ENCODE measurements at regions not wholly inside any gene's neighbourhood (a gene's known extent, or its start where the extent isn't known, plus 50 kb on each side); places are given as distances from the start of the nearest gene placed in this dataset.

GRCh38 chr6:100281471-100281901 lies 183.2 kb downstream of the SIM1 start:
- Mint-ChIP-seq H3K9me3 (no peaks in the 10 kb centered on the region), H3K36me3 (no peaks in the 10 kb centered on the region), H3K27ac (no peak overlapping the region), H3K4me1 (peaks cover 0 to 5% (median 0%) of the 10 kb centered on the region in 3 donors), H3K27me3 (peaks cover 6% of the 10 kb centered on the region), H3K4me3 (peak overlapping the region in 1 of 4 donors; percentile 57)

DNA sequence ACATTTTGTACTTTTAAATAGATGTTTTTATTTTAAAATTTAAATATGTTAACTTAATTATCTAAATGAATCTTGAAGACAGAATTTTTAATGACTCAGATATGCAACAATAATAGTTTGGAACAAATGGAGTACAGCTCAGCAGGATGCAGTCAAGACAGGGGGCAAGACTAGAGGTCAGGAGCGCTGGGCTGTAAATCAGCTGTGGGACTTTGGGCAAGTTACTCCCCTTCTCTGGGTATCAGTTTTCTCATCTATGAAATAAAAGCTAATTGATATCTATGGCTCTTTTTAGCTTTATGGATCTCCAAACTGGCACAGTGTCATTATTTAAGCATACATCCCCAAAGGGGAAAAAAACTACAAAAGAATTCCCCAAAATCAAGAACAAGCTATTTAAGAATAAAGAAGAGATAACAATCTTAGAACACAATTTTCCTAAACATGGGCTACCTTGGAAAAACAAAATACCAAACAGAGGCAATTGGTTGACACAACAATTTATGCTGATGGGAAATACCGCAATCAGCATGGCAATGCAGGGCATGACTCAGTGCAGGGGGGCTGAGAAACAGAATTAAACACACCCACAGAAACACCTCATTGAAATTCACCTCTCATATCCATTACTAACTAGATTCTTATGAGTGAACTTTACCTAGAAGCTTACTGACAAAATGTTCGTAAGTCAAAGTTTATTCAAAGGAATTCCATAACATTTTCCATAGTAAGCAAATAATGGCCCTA lies 188.2 kb downstream of the SIM1 start:
- peaks cover 3% of the 10 kb centered on the region for H3K27me3 Mint-ChIP-seq
- peaks cover 0 to 1% (median 0%) of the 10 kb centered on the region in 3 donors for H3K9me3 Mint-ChIP-seq
- H3K36me3 Mint-ChIP-seq: no peaks in the 10 kb centered on the region
- H3K27ac Mint-ChIP-seq: no peak overlapping the region
- H3K4me1 Mint-ChIP-seq: peaks cover 0 to 5% (median 0%) of the 10 kb centered on the region in 3 donors
- no peak overlapping the region for H3K4me3 Mint-ChIP-seq

- H3K36me3 Mint-ChIP-seq: no peaks in the 10 kb centered on the region
- no peaks in the 10 kb centered on the region for H3K4me1 Mint-ChIP-seq
- H3K4me3 Mint-ChIP-seq: no peak overlapping the region
- peaks cover 0 to 2% (median 0%) of the 10 kb centered on the region in 3 donors for H3K9me3 Mint-ChIP-seq
- no peak overlapping the region for H3K27ac Mint-ChIP-seq
- H3K27me3 Mint-ChIP-seq: no peaks in the 10 kb centered on the region
Measured at GRCh38 chr6:100274147-100274546, 190.6 kb downstream of the SIM1 start.

DNA sequence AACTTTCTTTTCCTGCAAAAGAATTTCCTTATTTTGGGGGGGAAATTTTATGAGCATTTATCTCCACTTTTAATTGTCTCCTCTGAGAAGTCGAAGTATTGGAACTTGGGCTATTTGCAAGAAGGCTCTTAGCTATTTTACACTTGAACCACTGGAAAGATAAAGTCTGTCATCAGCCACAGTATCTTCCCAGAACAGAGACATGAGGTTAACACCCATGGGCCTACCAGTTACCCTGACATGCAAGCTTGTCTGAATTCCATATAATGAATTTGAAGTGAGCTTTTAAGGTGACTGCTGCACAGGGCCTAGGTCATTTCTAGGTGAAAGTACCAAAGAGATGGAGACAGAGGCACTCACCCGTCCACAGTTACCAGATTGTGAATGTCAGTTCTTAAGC lies 193.1 kb downstream of the SIM1 start:
- no peak overlapping the region for H3K4me3 Mint-ChIP-seq
- no peaks in the 10 kb centered on the region for H3K36me3 Mint-ChIP-seq
- peaks cover 0 to 2% (median 0%) of the 10 kb centered on the region in 3 donors for H3K9me3 Mint-ChIP-seq
- no peaks in the 10 kb centered on the region for H3K27me3 Mint-ChIP-seq
- H3K27ac Mint-ChIP-seq: no peak overlapping the region
- H3K4me1 Mint-ChIP-seq: no peaks in the 10 kb centered on the region

DNA sequence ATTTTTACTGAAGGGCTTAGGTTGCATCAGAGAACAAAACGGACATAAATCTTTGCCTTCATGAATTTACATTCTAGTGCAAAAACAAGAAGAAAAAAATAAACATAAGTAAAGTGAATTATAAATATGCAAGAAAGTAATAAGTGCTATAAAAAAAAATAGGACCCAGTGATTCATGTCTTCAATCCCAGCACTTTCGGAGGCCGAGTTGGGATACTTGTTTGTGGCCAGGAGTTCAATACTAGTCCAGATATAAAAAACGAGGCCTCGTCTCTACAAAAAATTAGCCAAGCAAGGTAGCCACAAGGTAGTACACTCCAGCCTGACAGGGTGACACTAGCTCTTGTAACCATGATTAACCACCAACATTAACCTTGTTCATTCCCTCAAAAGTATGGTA lies 193.5 kb downstream of the SIM1 start:
- H3K27ac Mint-ChIP-seq: no peak overlapping the region
- H3K4me3 Mint-ChIP-seq: no peak overlapping the region
- H3K9me3 Mint-ChIP-seq: peaks cover 0 to 2% (median 0%) of the 10 kb centered on the region in 3 donors
- H3K27me3 Mint-ChIP-seq: no peaks in the 10 kb centered on the region
- no peaks in the 10 kb centered on the region for H3K4me1 Mint-ChIP-seq
- H3K36me3 Mint-ChIP-seq: no peaks in the 10 kb centered on the region

DNA sequence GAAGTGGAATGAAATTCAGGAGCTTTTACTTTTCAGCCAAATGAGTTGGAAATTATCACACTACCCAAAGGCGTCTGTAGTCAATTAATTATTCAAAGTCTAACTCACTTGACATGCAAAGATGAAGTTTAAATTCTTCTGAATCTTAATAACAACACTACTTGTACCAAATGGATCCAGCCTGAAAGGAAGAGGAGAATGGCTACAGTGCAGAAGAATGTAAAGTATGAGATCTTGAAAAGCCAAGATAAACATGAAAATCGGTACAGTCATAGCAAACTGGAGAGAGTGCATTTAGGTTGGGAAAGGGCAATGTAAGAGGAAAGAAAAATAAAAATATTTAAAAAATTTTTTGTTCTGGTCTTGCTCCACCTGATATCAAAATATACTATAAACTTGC lies 195.5 kb downstream of the SIM1 start:
- Mint-ChIP-seq H3K4me3 (no peak overlapping the region), H3K27ac (no peak overlapping the region), H3K4me1 (no peaks in the 10 kb centered on the region), H3K27me3 (peaks cover 3% of the 10 kb centered on the region), H3K36me3 (peaks cover 4% of the 10 kb centered on the region), H3K9me3 (peaks cover 0 to 2% (median 0%) of the 10 kb centered on the region in 3 donors)

DNA sequence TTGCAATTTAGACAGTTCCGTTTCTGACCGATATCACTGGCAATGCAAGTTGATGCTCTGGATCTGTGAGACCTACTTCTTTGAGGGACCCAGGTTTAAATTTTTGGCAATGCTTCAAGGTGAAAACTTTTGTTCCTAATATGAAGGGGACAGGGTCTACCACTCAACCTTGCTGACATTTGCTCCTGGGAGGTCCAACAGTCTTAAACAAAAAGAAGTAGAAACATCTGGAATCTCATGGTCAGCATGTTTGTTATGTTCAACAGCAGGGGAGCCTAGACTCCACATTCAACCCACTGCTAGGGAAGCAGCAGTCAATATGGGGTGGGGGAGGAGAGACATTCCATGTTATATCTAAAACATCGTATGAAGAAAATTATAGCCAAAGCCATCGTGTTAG lies 196.4 kb downstream of the SIM1 start:
- Mint-ChIP-seq H3K4me1 (no peaks in the 10 kb centered on the region), H3K36me3 (peaks cover 4% of the 10 kb centered on the region), H3K4me3 (no peak overlapping the region), H3K9me3 (peaks cover 0 to 2% (median 0%) of the 10 kb centered on the region in 3 donors), H3K27me3 (peaks cover 3% of the 10 kb centered on the region), H3K27ac (no peak overlapping the region)

GRCh38 chr6:100267721-100268123 lies 197.0 kb downstream of the SIM1 start:
- Mint-ChIP-seq H3K27me3 (peaks cover 3% of the 10 kb centered on the region), H3K27ac (no peak overlapping the region), H3K4me3 (no peak overlapping the region), H3K9me3 (peaks cover 0 to 2% (median 0%) of the 10 kb centered on the region in 3 donors), H3K4me1 (no peaks in the 10 kb centered on the region), H3K36me3 (peaks cover 4% of the 10 kb centered on the region)

GRCh38 chr6:100266494-100267401 lies 198.0 kb downstream of the SIM1 start:
- peaks cover 4% of the 10 kb centered on the region for H3K36me3 Mint-ChIP-seq
- peaks cover 0 to 2% (median 0%) of the 10 kb centered on the region in 3 donors for H3K9me3 Mint-ChIP-seq
- peaks cover 5% of the 10 kb centered on the region for H3K27me3 Mint-ChIP-seq
- no peak overlapping the region for H3K4me3 Mint-ChIP-seq
- no peak overlapping the region for H3K27ac Mint-ChIP-seq
- no peaks in the 10 kb centered on the region for H3K4me1 Mint-ChIP-seq

DNA sequence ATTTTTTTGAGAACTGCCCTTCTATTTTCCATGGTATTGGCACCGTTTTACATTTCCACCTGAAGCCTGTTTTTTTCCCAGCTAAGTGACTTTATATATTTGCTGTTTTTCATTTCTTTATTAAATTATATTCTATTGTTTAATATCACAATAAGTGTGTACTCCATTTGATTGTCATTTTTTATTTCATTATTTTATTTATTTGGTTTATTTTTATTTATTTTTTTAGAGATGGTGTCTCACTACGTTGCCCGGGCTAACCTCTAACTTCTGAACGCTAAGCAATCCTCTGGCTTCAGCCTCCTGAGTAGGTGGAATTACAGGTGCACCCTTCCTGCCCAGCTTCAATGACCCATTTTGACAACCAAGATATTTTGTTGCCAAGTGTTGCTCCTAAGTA lies 202.6 kb downstream of the SIM1 start:
- H3K27me3 Mint-ChIP-seq: peaks cover 6% of the 10 kb centered on the region
- peaks cover 0 to 9% (median 4%) of the 10 kb centered on the region in 3 donors for H3K4me1 Mint-ChIP-seq
- H3K9me3 Mint-ChIP-seq: no peaks in the 10 kb centered on the region

DNA sequence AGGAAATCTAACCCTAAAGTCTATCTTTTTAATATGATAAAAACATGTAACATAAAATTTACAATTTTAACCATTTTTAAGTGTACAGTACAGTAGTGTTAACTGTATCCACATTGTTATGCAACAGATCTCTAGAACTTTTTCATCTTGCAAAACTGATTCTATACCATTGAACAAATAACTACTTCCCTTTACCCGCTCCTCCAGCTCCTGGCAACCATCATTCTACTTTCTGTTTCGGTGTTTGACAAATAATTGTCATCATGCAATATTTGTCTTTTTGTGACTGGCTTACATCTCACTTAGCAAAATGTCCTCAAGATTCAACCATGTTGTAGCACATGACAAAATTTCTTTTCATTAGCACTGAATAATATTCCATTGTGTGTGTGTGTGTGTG lies 203.2 kb downstream of the SIM1 start:
- no peak overlapping the region for H3K4me3 Mint-ChIP-seq
- H3K27me3 Mint-ChIP-seq: peaks cover 6% of the 10 kb centered on the region
- H3K9me3 Mint-ChIP-seq: no peaks in the 10 kb centered on the region
- H3K36me3 Mint-ChIP-seq: peaks cover 7% of the 10 kb centered on the region
- H3K4me1 Mint-ChIP-seq: peaks cover 0 to 9% (median 4%) of the 10 kb centered on the region in 3 donors
- no peak overlapping the region for H3K27ac Mint-ChIP-seq

More for the DNA sequence above, 202.6 kb downstream of the SIM1 start:
- H3K36me3 Mint-ChIP-seq: peaks cover 7% of the 10 kb centered on the region
- H3K27ac Mint-ChIP-seq: no peak overlapping the region
- H3K4me3 Mint-ChIP-seq: no peak overlapping the region

DNA sequence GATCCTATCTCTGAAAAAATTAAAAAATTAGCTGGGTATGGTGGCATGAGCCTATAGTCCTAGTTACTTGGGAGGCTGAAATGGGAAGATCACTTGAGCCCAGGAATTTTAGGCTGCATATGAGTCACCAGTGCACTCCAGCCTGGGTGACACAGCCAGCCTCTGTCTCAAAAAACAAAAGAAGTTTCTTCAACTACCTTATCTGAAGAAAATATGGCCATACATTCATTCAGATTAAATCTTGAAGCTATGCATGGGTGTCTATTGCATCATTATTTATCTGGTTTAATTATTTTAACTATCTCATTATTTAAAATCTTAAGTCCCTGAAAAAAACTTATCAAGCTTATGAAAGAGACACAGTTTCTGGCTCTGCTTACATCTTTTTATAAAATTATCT lies 204.1 kb downstream of the SIM1 start:
- H3K4me1 Mint-ChIP-seq: peaks cover 0 to 9% (median 4%) of the 10 kb centered on the region in 3 donors
- H3K27me3 Mint-ChIP-seq: peaks cover 6% of the 10 kb centered on the region

GRCh38 chr6:100259865-100260264 lies 204.9 kb downstream of the SIM1 start:
- no peaks in the 10 kb centered on the region for H3K9me3 Mint-ChIP-seq
- H3K4me3 Mint-ChIP-seq: no peak overlapping the region
- H3K27ac Mint-ChIP-seq: no peak overlapping the region
- H3K4me1 Mint-ChIP-seq: peaks cover 0 to 9% (median 4%) of the 10 kb centered on the region in 3 donors
- peaks cover 3% of the 10 kb centered on the region for H3K27me3 Mint-ChIP-seq
- peaks cover 3% of the 10 kb centered on the region for H3K36me3 Mint-ChIP-seq

More for the DNA sequence above, 204.1 kb downstream of the SIM1 start:
- H3K9me3 Mint-ChIP-seq: no peaks in the 10 kb centered on the region
- no peak overlapping the region for H3K4me3 Mint-ChIP-seq
- peaks cover 7% of the 10 kb centered on the region for H3K36me3 Mint-ChIP-seq
- no peak overlapping the region for H3K27ac Mint-ChIP-seq

GRCh38 chr6:100258752-100259151 lies 206.0 kb downstream of the SIM1 start:
- Mint-ChIP-seq H3K4me3 (peak overlapping the region in 1 of 4 donors; percentile 17), H3K27me3 (peaks cover 3% of the 10 kb centered on the region), H3K4me1 (peaks cover 0 to 9% (median 4%) of the 10 kb centered on the region in 3 donors), H3K9me3 (no peaks in the 10 kb centered on the region), H3K27ac (no peak overlapping the region), H3K36me3 (peaks cover 3% of the 10 kb centered on the region)

DNA sequence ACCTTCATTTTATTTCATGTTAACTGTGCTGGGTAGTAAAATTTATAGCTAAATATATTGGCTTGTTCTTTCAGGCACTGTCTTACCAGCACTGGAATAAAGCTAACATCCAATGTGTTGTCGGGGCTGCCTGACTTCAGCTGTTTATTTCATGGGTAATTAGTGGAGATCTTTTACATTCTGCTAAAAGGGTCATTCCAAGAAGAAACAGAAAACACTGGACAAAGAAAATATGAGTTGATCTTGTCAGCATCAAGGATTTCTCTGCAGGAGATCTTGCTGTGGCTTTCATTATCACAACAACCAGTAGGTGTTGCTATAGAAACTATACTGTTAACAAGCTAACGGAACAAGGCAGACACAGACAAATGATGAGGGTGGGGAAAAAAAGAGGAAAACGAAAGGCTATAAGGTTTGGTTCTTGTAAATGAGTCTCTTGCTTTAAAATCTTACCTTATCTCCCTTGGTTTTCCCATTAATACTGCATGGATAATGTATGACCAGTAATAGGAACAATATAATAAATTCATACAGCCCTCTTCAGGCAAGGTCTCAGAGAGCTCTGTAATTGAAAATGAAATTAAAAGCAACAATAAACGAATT lies 206.8 kb downstream of the SIM1 start:
- Mint-ChIP-seq H3K27me3 (peaks cover 3% of the 10 kb centered on the region), H3K4me1 (peaks cover 0 to 9% (median 4%) of the 10 kb centered on the region in 3 donors), H3K27ac (no peak overlapping the region), H3K4me3 (peak overlapping the region in 3 of 4 donors; percentile 19 to 59 (median 29)), H3K36me3 (peaks cover 3% of the 10 kb centered on the region), H3K9me3 (no peaks in the 10 kb centered on the region)

Data from IgD-negative memory B cell (primary cell).